HUES64 (cell line): ENCODE measurements at regions not wholly inside any gene's neighbourhood (a gene's known extent, or its start where the extent isn't known, plus 50 kb on each side); places are given as distances from the start of the nearest gene placed in this dataset.

ENCODE experiments used
- H3K27ac ChIP-seq: 2 replicates; pipeline ENCODE4 v1.7.0; 2013; ENCODE audit warnings: low read depth, low read length, inconsistent platforms
- H3K27me3 ChIP-seq: 2 replicates; pipeline ENCODE4 v1.6.1; 2013; ENCODE audit warnings: mild to moderate bottlenecking, low read length; ENCODE audit not compliant: insufficient read depth
- H3K36me3 ChIP-seq: 2 replicates; pipeline ENCODE4 v1.6.1; 2013; ENCODE audit warnings: mild to moderate bottlenecking, low read length; ENCODE audit not compliant: insufficient read depth
- H3K4me1 ChIP-seq: 2 replicates; pipeline ENCODE4 v1.6.1; 2013; ENCODE audit warnings: mild to moderate bottlenecking, low read length, moderate library complexity; ENCODE audit not compliant: insufficient read depth
- H3K4me3 ChIP-seq: 2 replicates; pipeline ENCODE4 v1.5.1; 2013; ENCODE audit warnings: mild to moderate bottlenecking, low read length, moderate library complexity
- H3K9ac ChIP-seq: 2 replicates; pipeline ENCODE4 v1.6.1; 2013; ENCODE audit warnings: mild to moderate bottlenecking, low read depth, low read length
- H3K9me3 ChIP-seq: 2 replicates; pipeline ENCODE4 v1.6.1; 2013; ENCODE audit warnings: low read depth, low read length; ENCODE audit not compliant: insufficient read depth
- WGBS: fragments of 150-250, 120-280 bp; methylation state at CpG from one replicate; pipeline ENCODE4 v1.1.7; 2013; ENCODE audit warnings: missing lambda C conversion rate; 5-methylcytosine and 5-hydroxymethylcytosine counted together

- H3K27me3 ChIP-seq, result no peaks in the 10 kb centered on the region
- H3K9ac ChIP-seq, result no peak overlapping the region
- WGBS, result 93% methylated on average over 3 of the region's 4 CpGs
- H3K4me3 ChIP-seq, result no peak overlapping the region
- H3K36me3 ChIP-seq, result no peaks in the 10 kb centered on the region
- H3K27ac ChIP-seq, result no peak overlapping the region
- no peaks in the 10 kb centered on the region for H3K9me3 ChIP-seq
- no peaks in the 10 kb centered on the region for H3K4me1 ChIP-seq
These were observed 549.3 kb upstream of the IL12A start for GRCh38 chr3:159439346-159439745.

- no peaks in the 10 kb centered on the region for H3K4me1 ChIP-seq
- no peaks in the 10 kb centered on the region for H3K27me3 ChIP-seq
- no peaks in the 10 kb centered on the region for H3K36me3 ChIP-seq
- H3K27ac ChIP-seq, result no peak overlapping the region
- no peaks in the 10 kb centered on the region for H3K9me3 ChIP-seq
- 94% methylated on average over 1 of the region's 1 CpG for WGBS
- no peak overlapping the region for H3K9ac ChIP-seq
- H3K4me3 ChIP-seq, result no peak overlapping the region
These were observed 547.4 kb upstream of the IL12A start for GRCh38 chr3:159441279-159441678.

GRCh38 chr3:159443266-159443665, 545.4 kb upstream of the IL12A start:
- Histone ChIP-seq H3K4me1 (no peaks in the 10 kb centered on the region), H3K36me3 (no peaks in the 10 kb centered on the region), H3K9me3 (no peaks in the 10 kb centered on the region), H3K27ac (no peak overlapping the region), H3K9ac (no peak overlapping the region), H3K4me3 (no peak overlapping the region), H3K27me3 (no peaks in the 10 kb centered on the region)
- WGBS, result 93% methylated on average over 4 of the region's 5 CpGs

- Histone ChIP-seq H3K36me3 (no peaks in the 10 kb centered on the region), H3K27ac (no peak overlapping the region), H3K9ac (no peak overlapping the region), H3K27me3 (no peaks in the 10 kb centered on the region), H3K9me3 (no peaks in the 10 kb centered on the region), H3K4me3 (no peak overlapping the region), H3K4me1 (no peaks in the 10 kb centered on the region)
- WGBS, result 93% methylated on average over 3 of the region's 3 CpGs
These were observed 540.8 kb upstream of the IL12A start for GRCh38 chr3:159447841-159448240.

GRCh38 chr3:159448902-159449301, 539.7 kb upstream of the IL12A start:
- H3K27me3 ChIP-seq, result no peaks in the 10 kb centered on the region
- H3K4me1 ChIP-seq, result peaks cover 5% of the 10 kb centered on the region; the same call in 1 of the 2 replicates
- H3K36me3 ChIP-seq, result no peaks in the 10 kb centered on the region
- no peak overlapping the region for H3K9ac ChIP-seq
- no peak overlapping the region for H3K27ac ChIP-seq
- H3K9me3 ChIP-seq, result no peaks in the 10 kb centered on the region
- H3K4me3 ChIP-seq, result no peak overlapping the region
- 95% methylated on average over 1 of the region's 1 CpG for WGBS

DNA sequence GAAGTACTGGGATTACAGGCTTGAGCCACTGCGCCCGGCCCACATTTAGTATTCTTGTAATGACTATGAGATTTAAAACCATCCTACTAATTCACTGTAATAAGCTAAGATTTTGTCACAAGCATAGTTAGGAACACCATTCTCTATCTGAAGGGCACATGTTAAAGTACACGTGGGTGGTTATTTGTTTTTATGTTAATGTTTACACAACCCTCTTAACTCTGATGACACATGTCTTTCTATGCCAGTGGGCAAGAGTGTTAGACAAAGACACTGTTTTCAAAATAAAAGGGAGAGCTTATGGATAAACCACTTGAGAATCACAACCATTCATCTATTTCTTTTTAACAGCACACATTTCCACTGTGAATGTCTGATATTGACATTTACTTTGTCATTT, 537.6 kb upstream of the IL12A start:
- H3K27me3 ChIP-seq, result no peaks in the 10 kb centered on the region
- H3K9ac ChIP-seq, result no peak overlapping the region
- 83% methylated on average over 2 of the region's 3 CpGs for WGBS
- H3K9me3 ChIP-seq, result no peaks in the 10 kb centered on the region
- no peaks in the 10 kb centered on the region for H3K36me3 ChIP-seq
- no peak overlapping the region for H3K4me3 ChIP-seq
- no peak overlapping the region for H3K27ac ChIP-seq
- H3K4me1 ChIP-seq, result peaks cover 8% of the 10 kb centered on the region; the same call in 1 of the 2 replicates

DNA sequence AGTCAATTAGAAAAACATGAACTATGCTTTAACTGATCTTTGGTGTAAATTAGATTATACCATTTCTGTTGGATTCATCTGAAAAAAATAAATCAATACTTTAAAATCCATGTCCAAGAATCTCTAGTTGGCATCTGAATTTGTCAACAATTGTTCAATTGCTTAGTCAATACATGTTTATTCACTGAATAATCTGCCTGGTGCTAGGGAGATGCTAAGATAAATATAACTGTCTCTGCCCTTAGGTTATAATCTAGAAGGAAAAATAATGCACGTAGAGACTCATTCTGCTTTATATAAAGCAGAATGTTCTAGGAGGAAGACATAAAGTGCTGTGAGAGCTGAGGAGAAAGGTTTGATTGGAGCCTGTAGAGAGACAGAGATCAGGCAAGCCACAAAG, 537.2 kb upstream of the IL12A start:
- H3K9ac ChIP-seq, result no peak overlapping the region
- no peak overlapping the region for H3K4me3 ChIP-seq
- H3K27me3 ChIP-seq, result no peaks in the 10 kb centered on the region
- H3K36me3 ChIP-seq, result no peaks in the 10 kb centered on the region
- peaks cover 8% of the 10 kb centered on the region; the same call in 1 of the 2 replicates for H3K4me1 ChIP-seq
- WGBS, result 93% methylated on average over 1 of the region's 1 CpG
- no peak overlapping the region for H3K27ac ChIP-seq
- no peaks in the 10 kb centered on the region for H3K9me3 ChIP-seq

GRCh38 chr3:159453036-159453435, 535.6 kb upstream of the IL12A start:
- Histone ChIP-seq H3K27ac (no peak overlapping the region), H3K9ac (no peak overlapping the region), H3K9me3 (no peaks in the 10 kb centered on the region), H3K4me1 (peaks cover 8% of the 10 kb centered on the region; the same call in 1 of the 2 replicates), H3K27me3 (no peaks in the 10 kb centered on the region), H3K4me3 (no peak overlapping the region), H3K36me3 (no peaks in the 10 kb centered on the region)
- WGBS, result 94% methylated on average over 5 of the region's 5 CpGs

DNA sequence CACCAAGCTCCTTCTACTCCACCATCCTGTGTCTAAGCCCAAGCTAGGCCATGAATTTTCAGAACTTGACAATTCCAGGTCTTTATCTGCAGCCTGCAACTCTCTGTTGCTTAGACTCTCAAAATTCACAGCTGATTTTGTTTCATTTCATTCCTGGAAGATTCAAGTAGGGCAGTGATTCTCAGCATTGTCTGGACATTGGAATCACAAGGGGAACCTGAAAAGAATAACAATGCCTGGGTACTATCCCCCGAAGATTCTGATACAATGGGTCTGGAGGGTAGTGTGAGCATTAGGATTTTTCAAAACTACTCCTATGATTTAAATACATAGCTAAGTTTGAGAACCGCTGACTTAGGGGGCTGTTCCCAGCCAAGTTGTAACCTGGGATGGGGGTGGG, 534.7 kb upstream of the IL12A start:
- H3K27ac ChIP-seq, result no peak overlapping the region
- H3K27me3 ChIP-seq, result no peaks in the 10 kb centered on the region
- H3K36me3 ChIP-seq, result no peaks in the 10 kb centered on the region
- no peaks in the 10 kb centered on the region for H3K9me3 ChIP-seq
- H3K4me1 ChIP-seq, result peaks cover 13% of the 10 kb centered on the region
- H3K9ac ChIP-seq, result no peak overlapping the region
- WGBS, result 100% methylated on average over 2 of the region's 2 CpGs
- no peak overlapping the region for H3K4me3 ChIP-seq

- Histone ChIP-seq H3K36me3 (no peaks in the 10 kb centered on the region), H3K9me3 (no peaks in the 10 kb centered on the region), H3K4me3 (no peak overlapping the region), H3K4me1 (peaks cover 13% of the 10 kb centered on the region), H3K27me3 (no peaks in the 10 kb centered on the region), H3K27ac (no peak overlapping the region), H3K9ac (no peak overlapping the region)
- WGBS, result 98% methylated on average over 5 of the region's 5 CpGs
These were observed 532.9 kb upstream of the IL12A start for GRCh38 chr3:159455741-159456181.

GRCh38 chr3:159458010-159458409, 530.6 kb upstream of the IL12A start:
- Histone ChIP-seq H3K27ac (no peak overlapping the region), H3K9me3 (no peaks in the 10 kb centered on the region), H3K36me3 (no peaks in the 10 kb centered on the region), H3K4me1 (peaks cover 13% of the 10 kb centered on the region), H3K27me3 (no peaks in the 10 kb centered on the region), H3K9ac (no peak overlapping the region), H3K4me3 (no peak overlapping the region)
- 70% methylated on average over 2 of the region's 2 CpGs for WGBS

DNA sequence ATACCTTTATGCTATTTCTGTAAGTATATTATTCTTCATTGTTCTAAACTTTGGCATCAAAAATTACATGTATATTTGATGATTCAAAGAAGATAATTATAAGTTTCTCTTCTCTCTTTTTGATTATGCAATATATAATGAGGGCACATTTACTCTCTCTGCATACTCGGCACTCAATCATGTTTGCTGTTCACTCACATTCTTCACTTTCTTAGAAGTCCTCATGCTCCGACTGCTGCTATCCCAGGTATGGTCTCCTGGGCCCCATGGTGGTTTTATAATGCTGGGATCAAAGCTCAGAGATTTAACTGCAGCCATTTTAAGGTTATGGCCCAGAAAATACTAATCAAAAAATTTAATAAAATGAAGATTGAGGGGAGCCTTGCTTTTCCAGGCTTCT, 529.7 kb upstream of the IL12A start:
- Histone ChIP-seq H3K4me3 (no peak overlapping the region), H3K4me1 (peaks cover 7% of the 10 kb centered on the region), H3K27ac (no peak overlapping the region), H3K9ac (no peak overlapping the region), H3K36me3 (no peaks in the 10 kb centered on the region), H3K27me3 (no peaks in the 10 kb centered on the region), H3K9me3 (no peaks in the 10 kb centered on the region)
- 87% methylated on average over 2 of the region's 2 CpGs for WGBS
